ENCODE measurements at regions not wholly inside any gene's neighbourhood (a gene's known extent, or its start where the extent isn't known, plus 50 kb on each side); places are given as distances from the start of the nearest gene placed in this dataset.
"Not testable (repeated sequence)": the region's sequence is repeated elsewhere in the genome, so short reads cannot be mapped to it uniquely, and the experiment has no call there.

- no peak for ATAC-seq
Observed at GRCh38 chr2:21804151-21804550, 680.4 kb downstream of the TDRD15 start.

- ATAC-seq, result no peak
Observed at GRCh38 chr2:21811541-21811940, 687.8 kb downstream of the TDRD15 start.

DNA sequence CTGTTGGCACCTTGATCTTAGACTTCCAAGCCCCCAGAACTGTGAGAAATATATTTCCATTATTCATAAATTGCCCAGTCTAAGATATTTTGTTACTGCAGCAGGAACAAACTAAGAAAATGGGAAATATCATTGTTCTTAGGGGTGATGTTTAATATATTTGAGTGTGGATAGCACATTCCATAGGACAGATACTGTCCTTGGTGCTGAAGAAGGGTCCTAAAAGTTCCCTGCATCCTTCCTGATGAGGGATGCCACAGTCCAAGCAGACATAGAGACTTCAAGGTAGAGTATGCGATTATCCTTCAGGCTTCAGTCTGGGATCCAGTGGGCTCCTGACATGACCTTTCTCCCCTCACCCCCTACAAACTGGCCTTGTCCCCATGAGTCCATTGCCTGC, 689.0 kb downstream of the TDRD15 start:
- ATAC-seq, result no peak

GRCh38 chr2:21814588-21815149, 690.9 kb downstream of the TDRD15 start:
- ATAC-seq, result no peak

- no peak for ATAC-seq
Observed at GRCh38 chr2:21818212-21818795, 694.5 kb downstream of the TDRD15 start.

GRCh38 chr2:21819454-21819853, 695.7 kb downstream of the TDRD15 start:
- ATAC-seq, result no peak

DNA sequence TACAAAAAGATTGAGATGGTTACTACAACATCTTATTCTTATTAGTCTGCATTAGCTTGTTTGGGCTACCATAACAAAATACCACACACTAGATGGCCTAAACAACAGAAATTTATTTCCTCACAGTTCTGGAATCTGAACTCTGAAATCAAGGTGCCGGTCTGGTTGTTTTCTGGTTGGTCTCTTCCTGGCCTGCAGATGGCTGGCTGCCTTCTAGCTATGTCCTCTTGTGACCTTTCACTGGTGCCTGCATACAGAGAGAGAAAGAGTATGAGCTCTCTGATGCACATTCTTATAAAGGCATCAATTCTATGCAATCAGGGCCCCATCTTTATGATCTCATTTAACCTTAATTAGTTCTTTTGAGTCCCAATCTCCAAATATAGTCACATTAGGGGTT, 696.5 kb downstream of the TDRD15 start:
- ATAC-seq, result no peak

DNA sequence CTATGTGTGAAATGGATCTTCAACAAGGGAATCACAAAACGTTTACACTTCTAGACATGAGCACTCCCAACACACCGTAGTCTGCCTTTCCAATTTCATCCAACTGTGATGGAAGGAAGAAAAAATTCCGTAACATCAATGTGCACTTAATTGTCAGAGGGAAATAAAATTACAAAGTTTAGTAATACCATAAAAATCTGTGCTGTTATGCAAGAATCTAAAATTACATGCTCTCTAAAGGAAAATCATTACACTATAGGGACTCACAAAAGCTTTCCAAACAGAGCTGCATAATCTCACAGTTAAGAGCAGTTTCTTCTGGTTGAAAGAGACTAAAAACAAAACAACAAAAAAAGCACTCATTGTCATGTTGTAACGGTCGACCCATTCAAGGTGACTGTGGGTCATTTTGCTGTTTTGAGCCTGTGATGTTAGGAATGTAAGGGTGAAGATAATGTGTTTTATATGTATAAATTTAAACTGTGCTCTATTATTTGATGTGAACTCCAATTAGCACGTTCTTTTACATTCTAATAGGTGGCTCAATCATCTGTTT, 698.0 kb downstream of the TDRD15 start:
- no peak for ATAC-seq

- ATAC-seq, result no peak
Observed at GRCh38 chr2:21822505-21822904, 698.7 kb downstream of the TDRD15 start.

GRCh38 chr2:21833767-21834166, 710.0 kb downstream of the TDRD15 start:
- no peak for ATAC-seq

DNA sequence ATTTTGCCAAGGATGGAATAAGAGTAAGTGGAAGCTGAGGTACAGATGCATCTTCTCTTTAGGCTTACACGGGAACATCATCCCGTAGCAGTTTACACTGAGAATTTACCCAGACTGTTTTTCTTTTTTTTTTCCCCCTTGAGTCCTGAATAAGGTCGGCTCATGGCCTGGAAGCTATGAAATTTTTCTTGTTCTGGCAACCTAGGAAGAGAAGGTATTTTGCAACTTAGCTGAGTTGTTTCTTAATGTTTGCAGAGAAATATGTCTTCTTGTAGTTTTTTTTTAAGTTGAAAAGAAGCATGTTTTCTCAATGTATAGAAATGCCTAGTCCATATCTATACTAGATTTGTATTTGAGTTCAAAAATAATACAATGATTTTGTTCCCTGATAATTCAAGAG, 712.5 kb downstream of the TDRD15 start:
- no peak for ATAC-seq

DNA sequence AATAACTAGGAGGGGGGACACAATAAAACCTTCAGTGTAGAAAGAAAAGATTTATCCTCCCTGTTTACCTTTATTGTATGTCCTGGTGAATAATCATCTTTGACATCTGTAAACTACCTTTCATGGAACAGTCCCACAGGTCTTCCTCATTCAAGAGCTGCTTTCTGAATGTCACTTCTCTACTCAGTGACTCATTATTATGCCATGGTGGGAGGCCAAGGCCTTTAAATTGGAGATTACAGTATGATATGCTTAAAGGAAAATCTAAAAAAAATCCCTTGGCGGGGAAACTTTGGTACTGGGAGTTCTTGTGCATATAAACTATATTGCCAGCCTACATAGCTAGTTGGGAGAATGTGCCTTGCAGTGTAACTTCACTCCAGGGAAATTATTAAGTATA, 713.0 kb downstream of the TDRD15 start:
- no peak for ATAC-seq

DNA sequence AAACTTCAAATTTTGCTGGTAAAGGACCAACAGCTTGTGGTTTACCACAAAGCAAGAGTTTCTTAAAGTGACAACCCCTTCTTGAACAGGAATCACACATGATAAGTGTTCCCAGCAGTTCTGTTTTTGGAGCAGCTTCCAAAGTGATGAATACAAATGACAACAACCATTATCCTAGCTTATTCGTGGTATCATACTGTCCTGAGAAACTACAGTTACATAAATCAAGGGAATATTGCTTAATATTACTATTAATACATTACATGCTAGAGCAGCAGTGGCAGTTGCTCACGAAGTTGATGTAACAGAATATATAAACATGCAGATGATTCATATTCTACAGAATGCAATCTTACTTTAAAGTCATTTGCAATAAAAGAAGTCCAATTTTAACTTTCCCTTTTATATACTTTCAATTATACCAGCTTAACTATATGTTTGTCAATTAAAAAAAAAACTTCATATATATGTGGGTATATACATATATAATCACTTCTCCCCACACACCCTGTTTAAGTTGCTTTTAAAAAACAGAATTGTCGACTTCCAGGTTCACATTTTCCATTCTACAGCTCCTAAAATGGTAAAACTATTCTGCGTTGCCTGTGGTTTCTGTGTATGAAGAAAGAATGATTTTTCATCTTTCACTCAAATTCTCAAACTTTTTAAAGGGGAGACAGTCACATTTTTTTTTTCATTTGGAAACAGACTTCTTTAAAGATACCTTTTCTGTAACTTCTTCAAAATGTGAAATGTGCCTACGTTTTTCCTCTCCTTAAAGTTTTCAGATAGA, 713.6 kb downstream of the TDRD15 start:
- no peak for ATAC-seq

DNA sequence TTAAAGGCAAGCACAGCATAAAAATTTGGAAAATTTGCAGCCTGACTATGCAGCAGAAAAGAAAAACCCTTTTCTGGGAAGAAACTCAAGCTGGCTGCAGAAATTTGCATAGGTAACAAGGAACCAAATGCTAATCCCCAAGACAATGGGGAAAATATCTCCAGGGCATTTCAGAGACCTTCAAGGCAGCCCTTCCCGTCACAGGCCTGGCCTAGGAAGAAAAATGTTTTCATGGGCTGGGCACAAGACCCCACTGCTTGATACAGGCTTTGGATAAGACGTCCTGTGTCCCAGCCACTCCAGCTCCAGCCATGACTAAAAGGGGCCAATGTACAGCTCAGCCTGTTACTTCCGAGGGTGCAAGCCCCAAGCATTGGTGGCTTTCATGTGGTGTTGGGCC, 717.6 kb downstream of the TDRD15 start:
- no peak for ATAC-seq

DNA sequence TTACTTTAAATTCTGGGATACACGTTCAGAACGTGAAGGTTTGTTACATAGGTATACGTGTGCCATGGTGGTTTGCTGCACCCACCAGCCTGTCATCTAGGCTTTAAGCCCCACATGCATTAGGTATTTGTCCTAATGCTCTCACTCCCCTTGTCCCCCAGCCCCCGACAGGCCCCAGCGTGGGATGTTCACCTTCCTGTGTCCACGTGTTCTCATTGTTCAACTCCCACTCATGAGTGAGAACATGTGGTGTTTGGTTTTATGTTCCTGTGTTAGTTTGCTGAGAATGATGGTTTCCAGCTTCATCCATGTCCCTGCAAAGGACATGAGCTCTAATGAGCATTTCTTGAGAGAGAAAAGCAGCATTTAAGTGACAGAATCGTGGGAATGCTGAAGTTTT, 726.6 kb downstream of the TDRD15 start:
- ATAC-seq, result not testable (repeated sequence)

DNA sequence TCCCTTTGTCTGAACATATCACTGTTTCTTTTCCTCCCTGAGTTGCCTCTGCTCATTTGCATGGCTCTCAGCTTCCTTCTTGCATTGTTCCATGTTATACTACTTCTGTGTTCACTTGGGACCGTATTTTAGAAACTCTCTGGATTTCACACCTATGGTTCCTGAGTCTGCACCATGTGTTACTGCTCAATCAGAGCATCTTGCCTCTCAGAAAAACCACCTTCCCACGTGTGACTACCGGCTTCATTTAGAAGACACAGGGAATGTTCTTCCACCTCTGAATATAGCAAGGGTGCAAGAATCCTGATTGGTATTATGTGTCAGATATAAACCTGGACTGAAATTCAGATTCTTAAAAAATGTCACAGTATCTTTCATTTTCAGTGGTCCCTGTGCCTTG, 731.2 kb downstream of the TDRD15 start:
- no peak for ATAC-seq

- ATAC-seq, result no peak
Observed at GRCh38 chr2:21856708-21857107, 732.9 kb downstream of the TDRD15 start.

- ATAC-seq, result no peak
Observed at GRCh38 chr2:21860907-21861306, 737.1 kb downstream of the TDRD15 start.

DNA sequence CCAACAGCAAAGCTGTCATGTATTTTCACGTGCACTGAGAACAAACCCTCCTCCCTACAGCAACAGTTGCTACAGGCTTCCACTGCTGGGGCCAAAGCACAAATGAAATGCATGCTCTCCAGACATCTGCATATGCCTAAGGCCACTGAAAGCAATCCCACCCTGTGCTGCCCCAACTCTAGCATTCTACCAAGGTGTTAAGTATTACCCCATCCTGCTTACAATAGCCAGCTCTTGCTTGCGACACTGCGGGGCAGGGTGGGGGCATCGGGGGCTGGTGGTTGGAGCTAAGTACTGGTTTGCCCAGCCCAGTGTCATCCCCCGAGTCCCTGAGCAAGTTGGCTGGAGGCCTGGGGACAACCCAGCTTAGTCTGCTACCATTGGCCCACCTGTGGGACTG, 742.5 kb downstream of the TDRD15 start:
- no peak for ATAC-seq

- no peak for ATAC-seq
Observed at GRCh38 chr2:21887881-21888280, 764.1 kb downstream of the TDRD15 start.

GRCh38 chr2:21890041-21890440, 766.3 kb downstream of the TDRD15 start:
- ATAC-seq, result no peak

DNA sequence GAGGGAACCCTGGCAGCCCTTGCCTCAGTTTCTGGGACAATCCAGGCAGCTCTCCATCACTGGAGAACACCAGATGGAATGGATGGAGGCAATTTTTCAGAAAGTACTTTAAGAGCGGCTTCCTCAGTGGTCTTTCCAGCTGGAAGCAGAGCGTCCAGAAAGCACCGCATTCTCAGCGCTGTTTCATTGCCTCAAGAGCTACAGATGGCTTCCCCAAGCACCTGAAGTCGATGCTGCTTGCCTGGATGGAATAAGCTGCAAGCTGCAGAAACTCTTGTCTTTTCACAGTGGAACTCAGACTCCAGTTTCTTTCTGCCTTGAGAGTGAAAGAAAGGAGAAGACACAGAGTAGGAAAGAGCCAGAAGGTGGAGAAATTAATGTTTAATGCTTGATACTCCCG, 766.9 kb downstream of the TDRD15 start:
- ATAC-seq, result no peak

DNA sequence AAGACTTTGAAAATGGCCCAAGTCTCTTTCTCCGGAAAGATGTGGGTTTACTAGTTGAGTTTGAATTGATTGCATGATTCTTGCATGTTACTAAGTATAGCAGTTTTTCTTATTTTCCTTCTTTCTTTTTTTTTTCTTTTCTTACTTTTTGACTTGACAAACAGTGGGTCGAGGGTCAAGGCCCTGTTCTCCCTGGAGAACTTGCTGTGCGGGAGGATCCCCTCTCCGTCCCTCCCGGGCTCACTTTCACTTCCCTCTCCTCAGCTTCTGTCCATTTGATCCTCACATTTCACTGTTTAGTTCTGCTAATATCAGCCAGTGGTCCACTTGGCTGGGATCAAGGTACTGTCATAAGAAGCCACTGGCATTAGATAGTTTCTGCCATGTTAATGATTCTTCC, 767.4 kb downstream of the TDRD15 start:
- no peak for ATAC-seq

DNA sequence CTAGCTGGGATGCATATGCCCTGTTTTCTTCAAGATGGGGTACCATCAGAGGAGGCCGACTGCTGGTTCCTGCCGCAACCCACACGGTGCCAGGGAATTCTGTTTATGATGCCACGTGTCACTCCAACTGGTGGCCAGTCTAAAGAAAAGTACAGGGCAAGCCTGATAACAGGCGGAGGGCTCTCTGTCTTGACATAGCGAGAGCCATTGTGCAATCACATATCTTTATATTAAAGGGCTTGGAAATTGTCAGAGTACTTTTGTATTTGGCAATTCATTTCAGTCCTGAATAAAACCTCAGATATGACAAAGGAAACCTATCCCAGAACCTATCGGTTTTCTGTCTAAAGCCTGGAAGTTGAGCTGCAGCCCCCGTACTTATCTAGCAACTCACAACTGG, 768.4 kb downstream of the TDRD15 start:
- ATAC-seq, result no peak

Data from activated CD4-positive, CD25-positive, alpha-beta regulatory T cell treated with anti-CD3 and anti-CD28 coated beads, Interleukin-2, amount 50 U/mL, for 24 hours (primary cell).